H9 (cell line): ENCODE measurements at regions not wholly inside any gene's neighbourhood (a gene's known extent, or its start where the extent isn't known, plus 50 kb on each side); places are given as distances from the start of the nearest gene placed in this dataset.

Source experiments
- DNase-seq: peaks from one replicate; pipeline ENCODE4 v3.0.0-alpha.2; 2017
- H2AFZ ChIP-seq: one replicate; pipeline ENCODE4 v1.6.1; 2013; ENCODE audit warnings: mild to moderate bottlenecking, low read length, control low read depth, moderate library complexity
- H2AK5ac ChIP-seq: 2 replicates; pipeline ENCODE4 v1.6.1; 2013; ENCODE audit warnings: low read length, control low read depth, mixed read lengths; ENCODE audit not compliant: insufficient read length
- H2BK120ac ChIP-seq: one replicate; pipeline ENCODE4 v1.6.1; 2013; ENCODE audit warnings: low read depth, mild to moderate bottlenecking, low read length, control low read depth, inconsistent platforms; ENCODE audit not compliant: poor library complexity, severe bottlenecking
- H2BK12ac ChIP-seq: 2 replicates; pipeline ENCODE4 v1.6.1; 2013; ENCODE audit warnings: low read length, control low read depth, mixed read lengths, low read depth; ENCODE audit not compliant: insufficient read length
- H2BK15ac ChIP-seq: 2 replicates; pipeline ENCODE4 v1.6.1; 2013; ENCODE audit warnings: low read depth, low read length, control low read depth
- H2BK20ac ChIP-seq: one replicate; pipeline ENCODE4 v1.6.1; 2013; ENCODE audit warnings: low read depth, mild to moderate bottlenecking, low read length, control low read depth, inconsistent platforms; ENCODE audit not compliant: poor library complexity, severe bottlenecking
- H2BK5ac ChIP-seq: 2 replicates; pipeline ENCODE4 v1.6.1; 2013; ENCODE audit warnings: low read length, control low read depth, mixed read lengths; ENCODE audit not compliant: insufficient read length
- H3K14ac ChIP-seq: 2 replicates; pipeline ENCODE4 v1.6.1; 2013; ENCODE audit warnings: low read length, control low read depth; ENCODE audit not compliant: insufficient read depth
- H3K18ac ChIP-seq: 2 replicates; pipeline ENCODE4 v1.6.1; 2013; ENCODE audit warnings: low read depth, mild to moderate bottlenecking, mixed read lengths, low read length, control low read depth; ENCODE audit not compliant: insufficient read length
- H3K23ac ChIP-seq: 2 replicates; pipeline ENCODE4 v1.6.1; 2013; ENCODE audit warnings: low read length, control low read depth, mixed read lengths, low read depth; ENCODE audit not compliant: insufficient read length
- H3K23me2 ChIP-seq: 2 replicates; pipeline ENCODE4 v1.6.1; 2013; ENCODE audit warnings: low read depth, mild to moderate bottlenecking, mixed read lengths, low read length, control low read depth; ENCODE audit not compliant: insufficient read length, poor library complexity, severe bottlenecking
- H3K27ac ChIP-seq: 2 replicates; pipeline ENCODE4 v1.5.1; 2013; ENCODE audit warnings: low read length, control low read depth, mixed read lengths, low read depth; ENCODE audit not compliant: insufficient read length
- H3K27me3 ChIP-seq: 2 replicates; pipeline ENCODE4 v1.6.1; 2013; ENCODE audit warnings: low read length, control low read depth, inconsistent platforms; ENCODE audit not compliant: insufficient read depth
- H3K4ac ChIP-seq: 2 replicates; pipeline ENCODE4 v1.6.1; 2013; ENCODE audit warnings: low read depth, mild to moderate bottlenecking, control low read depth, inconsistent platforms, low read length, moderate library complexity
- H3K4me1 ChIP-seq: 2 replicates; pipeline ENCODE4 v1.6.1; 2013; ENCODE audit warnings: low read length, control low read depth, inconsistent platforms; ENCODE audit not compliant: insufficient read depth
- H3K4me2 ChIP-seq: 2 replicates; pipeline ENCODE4 v1.6.1; 2013; ENCODE audit warnings: low read length, control low read depth, mixed read lengths; ENCODE audit not compliant: insufficient read length, insufficient read depth
- H3K56ac ChIP-seq: 2 replicates; pipeline ENCODE4 v1.6.1; 2013; ENCODE audit warnings: low read depth, mild to moderate bottlenecking, mixed read lengths, low read length, control low read depth; ENCODE audit not compliant: insufficient read length
- H3K79me1 ChIP-seq: 2 replicates; pipeline ENCODE4 v1.6.1; 2013; ENCODE audit warnings: low read depth, mild to moderate bottlenecking, moderate library complexity, low read length, control low read depth, inconsistent platforms; ENCODE audit not compliant: insufficient read depth, poor library complexity, severe bottlenecking
- H3K79me2 ChIP-seq: 2 replicates; pipeline ENCODE4 v1.6.1; 2013; ENCODE audit warnings: low read length, control low read depth, inconsistent platforms; ENCODE audit not compliant: insufficient read depth
- H3K9ac ChIP-seq: 2 replicates; pipeline ENCODE4 v1.6.1; 2013; ENCODE audit warnings: low read length, control low read depth, mixed read lengths; ENCODE audit not compliant: insufficient read length; ENCODE audit errors: extremely low read depth
- H3K9me3 ChIP-seq: one replicate; pipeline ENCODE4 v1.6.1; 2013; ENCODE audit warnings: low read depth, low read length, inconsistent platforms; ENCODE audit not compliant: control insufficient read depth
- H3T11ph ChIP-seq: one replicate; pipeline ENCODE4 v1.6.1; 2013; ENCODE audit warnings: mild to moderate bottlenecking, low read length, control low read depth, inconsistent platforms
- H4K20me1 ChIP-seq: one replicate; pipeline ENCODE4 v1.6.1; 2013; ENCODE audit not compliant: control insufficient read depth, insufficient read length, insufficient read depth
- H4K5ac ChIP-seq: 2 replicates; pipeline ENCODE4 v1.6.1; 2013; ENCODE audit warnings: low read depth, mild to moderate bottlenecking, mixed read lengths, low read length, control low read depth; ENCODE audit not compliant: insufficient read length
- H4K8ac ChIP-seq: replicated peaks from 2 replicates; pipeline ENCODE4 v1.6.1; 2013; ENCODE audit warnings: low read length, control low read depth, mixed read lengths, low read depth; ENCODE audit not compliant: insufficient read length
- H4K91ac ChIP-seq: 2 replicates; pipeline ENCODE4 v1.6.1; 2013; ENCODE audit warnings: low read depth, mild to moderate bottlenecking, moderate library complexity, mixed read lengths, low read length, control low read depth; ENCODE audit not compliant: insufficient read length
- H3K27ac Mint-ChIP-seq, 3 experiments: 2 replicates in 2 of 3; 3 replicates in 1 of 3; pipeline ENCODE4 v1.8.0; 2020 to 2021; ENCODE audit warnings: mixed read lengths in 3 of 3, mild to moderate bottlenecking in 1 of 3, moderate library complexity in 1 of 3
- H3K27me3 Mint-ChIP-seq: 2 replicates; pipeline ENCODE4 v1.8.0; 2021; ENCODE audit warnings: low read depth, mild to moderate bottlenecking, moderate library complexity, mixed read lengths
- H3K36me3 Mint-ChIP-seq, 3 experiments: 2 replicates in 2 of 3; 3 replicates in 1 of 3; pipeline ENCODE4 v1.8.0; 2020 to 2021; ENCODE audit warnings: low read depth in 3 of 3, mixed read lengths in 3 of 3; ENCODE audit not compliant: insufficient read depth in 1 of 3
- H3K4me1 Mint-ChIP-seq, 2 experiments: 2 replicates each; pipeline ENCODE4 v1.8.0; 2020; ENCODE audit warnings: mixed read lengths in 2 of 2
- H3K4me3 Mint-ChIP-seq, 2 experiments: 2 replicates in 1 of 2; 3 replicates in 1 of 2; pipeline ENCODE4 v1.8.0; 2020 to 2021; ENCODE audit warnings: mild to moderate bottlenecking in 2 of 2, mixed read lengths in 2 of 2, moderate library complexity in 1 of 2
- H3K9me3 Mint-ChIP-seq, 2 experiments: 2 replicates in 1 of 2; 3 replicates in 1 of 2; pipeline ENCODE4 v1.8.0; 2020; ENCODE audit warnings: mild to moderate bottlenecking in 2 of 2, mixed read lengths in 2 of 2, moderate library complexity in 1 of 2
- WGBS: extraction: QIAGEN DNeasy Blood & Tissue Kit; methylation state at CpG from one replicate; pipeline ENCODE4 v1.1.7; 2013; ENCODE audit warnings: missing lambda C conversion rate, low lambda C conversion rate, mixed read lengths; ENCODE audit not compliant: insufficient read length; ENCODE audit errors: extremely low coverage; 5-methylcytosine and 5-hydroxymethylcytosine counted together
- TF ChIP-seq, protein P1 (sequence below): fragments of 200-600 bp; sonication (generic); conservative IDR thresholded peaks from 3 replicates; pipeline ENCODE4 v1.8.0; 2021; ENCODE audit warnings: antibody characterized with exemption, mild to moderate bottlenecking

DNA sequence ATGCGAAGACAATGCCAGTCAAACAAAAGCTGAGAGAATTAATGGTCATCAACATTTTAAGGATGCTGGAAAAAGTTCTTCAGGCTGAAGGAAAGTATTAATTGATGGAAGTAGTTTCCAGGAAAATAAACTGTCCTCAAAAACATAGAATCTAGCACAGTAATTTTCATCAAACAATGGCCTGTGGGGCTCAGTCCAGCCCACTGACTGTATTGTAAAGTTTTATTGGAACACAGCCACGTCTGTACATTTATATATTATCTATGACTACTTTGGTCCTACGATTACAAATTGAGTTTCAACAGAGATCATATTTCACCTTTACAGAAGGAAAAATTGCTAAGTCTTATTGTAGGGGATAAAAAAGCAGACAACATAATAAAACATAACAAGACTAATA lies 484.5 kb downstream of the KCNJ2 start:
- Histone ChIP-seq H4K91ac (no peak overlapping the region), H3K27me3 (no peaks in the 10 kb centered on the region), H4K5ac (no peak overlapping the region), H3K18ac (no peak overlapping the region), H3K23ac (no peak overlapping the region), H2BK120ac (no peak overlapping the region), H3K56ac (no peak overlapping the region), H3K23me2 (no peaks in the 10 kb centered on the region), H2BK12ac (no peak overlapping the region), H3K79me1 (no peaks in the 10 kb centered on the region), H3K14ac (no peak overlapping the region), H3K9me3 (no peaks in the 10 kb centered on the region), H4K8ac (no peak overlapping the region), H2AK5ac (no peak overlapping the region), H3K4ac (no peak overlapping the region), H3K4me2 (no peak overlapping the region), H2BK5ac (no peak overlapping the region), H3K27ac (no peak overlapping the region), H4K20me1 (no peaks in the 10 kb centered on the region), H2BK20ac (no peak overlapping the region), H3K4me1 (no peaks in the 10 kb centered on the region), H2BK15ac (no peak overlapping the region), H3K9ac (no peak overlapping the region), H2AFZ (no peak overlapping the region), H3T11ph (no peak overlapping the region), H3K79me2 (no peaks in the 10 kb centered on the region)
- DNase-seq: no peak
- no peak overlapping the region for H3K4me3 Mint-ChIP-seq
- H3K9me3 Mint-ChIP-seq: no peaks in the 10 kb centered on the region
- no peak overlapping the region for H3K27ac Mint-ChIP-seq
- no peaks in the 10 kb centered on the region for H3K4me1 Mint-ChIP-seq
- H3K27me3 Mint-ChIP-seq: no peaks in the 10 kb centered on the region
- no peaks in the 10 kb centered on the region for H3K36me3 Mint-ChIP-seq
- TF ChIP-seq, protein P1, sequence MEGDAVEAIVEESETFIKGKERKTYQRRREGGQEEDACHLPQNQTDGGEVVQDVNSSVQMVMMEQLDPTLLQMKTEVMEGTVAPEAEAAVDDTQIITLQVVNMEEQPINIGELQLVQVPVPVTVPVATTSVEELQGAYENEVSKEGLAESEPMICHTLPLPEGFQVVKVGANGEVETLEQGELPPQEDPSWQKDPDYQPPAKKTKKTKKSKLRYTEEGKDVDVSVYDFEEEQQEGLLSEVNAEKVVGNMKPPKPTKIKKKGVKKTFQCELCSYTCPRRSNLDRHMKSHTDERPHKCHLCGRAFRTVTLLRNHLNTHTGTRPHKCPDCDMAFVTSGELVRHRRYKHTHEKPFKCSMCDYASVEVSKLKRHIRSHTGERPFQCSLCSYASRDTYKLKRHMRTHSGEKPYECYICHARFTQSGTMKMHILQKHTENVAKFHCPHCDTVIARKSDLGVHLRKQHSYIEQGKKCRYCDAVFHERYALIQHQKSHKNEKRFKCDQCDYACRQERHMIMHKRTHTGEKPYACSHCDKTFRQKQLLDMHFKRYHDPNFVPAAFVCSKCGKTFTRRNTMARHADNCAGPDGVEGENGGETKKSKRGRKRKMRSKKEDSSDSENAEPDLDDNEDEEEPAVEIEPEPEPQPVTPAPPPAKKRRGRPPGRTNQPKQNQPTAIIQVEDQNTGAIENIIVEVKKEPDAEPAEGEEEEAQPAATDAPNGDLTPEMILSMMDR: no peak
- no CpG with 5 or more reads among the region's 3 CpGs for WGBS
